GM21576 (cell line): ENCODE measurements at regions not wholly inside any gene's neighbourhood (a gene's known extent, or its start where the extent isn't known, plus 50 kb on each side); places are given as distances from the start of the nearest gene placed in this dataset.

Source experiments
- ATAC-seq: cut with Tn5 transposase; IDR thresholded peaks from one replicate; pipeline ENCODE4 v1.9.1; 2021; ENCODE audit warnings: mild to moderate bottlenecking, moderate library complexity; ENCODE audit not compliant: unreplicated experiment

DNA sequence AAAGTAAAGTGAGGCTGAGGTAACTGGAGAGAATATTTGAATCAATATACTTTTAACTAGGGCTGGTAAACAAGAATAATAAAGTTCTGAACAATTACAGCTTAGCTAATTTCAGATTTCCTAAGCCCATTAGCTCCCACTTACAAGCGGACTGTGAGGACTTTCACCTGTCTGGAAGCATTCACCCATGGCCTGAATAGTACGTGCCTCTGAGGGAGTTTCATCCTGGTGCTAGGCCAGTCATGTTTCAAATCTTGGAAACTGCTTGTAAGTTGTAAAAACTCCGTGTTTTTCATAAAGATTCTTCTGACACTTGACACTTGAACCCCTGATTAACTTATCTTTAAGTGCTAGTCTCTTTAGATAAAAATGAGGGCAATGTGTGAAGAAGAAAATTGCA is 975.2 kb upstream of the GHITM start:
- ATAC-seq, result no peak

DNA sequence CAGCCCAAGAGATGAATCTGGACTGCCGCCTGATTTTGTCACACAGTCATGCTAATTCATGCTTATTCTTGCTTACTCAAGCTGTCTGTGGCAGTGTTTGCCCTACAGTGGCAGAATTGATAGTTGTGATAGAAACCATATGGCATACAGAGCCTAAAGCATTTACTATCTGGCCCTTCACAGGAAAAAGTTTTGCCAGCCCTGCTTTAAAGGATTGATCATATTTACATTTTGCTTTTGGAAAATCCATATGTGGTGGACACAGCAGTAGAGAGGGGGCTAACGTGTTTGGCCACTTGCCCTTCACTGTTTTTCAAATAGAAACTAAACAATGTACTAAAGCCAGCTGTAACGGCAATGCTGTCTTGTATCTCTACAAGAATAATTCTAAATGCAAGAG is 974.0 kb upstream of the GHITM start:
- ATAC-seq, result no peak

DNA sequence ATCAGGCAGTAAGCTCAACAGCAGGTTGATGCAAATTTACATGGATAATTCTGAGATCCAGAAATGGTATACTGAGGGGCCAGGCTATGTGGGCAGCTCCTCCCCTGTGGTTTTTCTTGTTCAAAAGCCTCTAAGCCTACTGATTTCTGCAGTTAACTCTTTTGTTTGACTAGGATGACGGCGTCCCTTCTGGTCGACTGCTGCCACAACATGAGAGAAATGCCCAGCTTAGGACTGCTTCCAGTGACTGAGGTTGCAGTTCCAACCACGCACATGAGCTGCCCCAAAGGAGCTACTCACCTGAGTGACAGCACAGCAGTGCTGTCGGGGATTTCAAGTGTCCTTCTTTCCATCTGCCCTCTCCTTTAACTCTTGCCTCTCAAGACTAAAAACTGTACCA is 973.0 kb upstream of the GHITM start:
- ATAC-seq, result no peak

DNA sequence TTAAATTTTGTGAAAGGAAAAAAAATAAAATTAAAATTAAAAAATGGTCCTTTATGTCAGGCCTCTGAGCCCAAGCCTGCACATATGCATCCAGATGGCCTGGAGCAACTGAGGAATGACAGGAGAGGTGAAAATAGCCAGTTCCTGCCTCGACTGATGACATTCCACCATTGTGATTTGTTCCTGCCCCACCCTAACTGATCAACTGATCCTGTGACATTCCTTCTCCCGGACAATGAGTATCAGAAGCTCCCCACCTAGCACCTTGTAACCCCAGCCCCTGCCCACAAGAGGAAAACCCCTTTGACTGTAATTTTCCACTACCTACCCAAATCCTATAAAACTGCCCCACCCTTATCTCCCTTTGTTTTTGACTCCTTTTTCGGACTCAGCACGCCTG is 972.2 kb upstream of the GHITM start:
- no peak for ATAC-seq

DNA sequence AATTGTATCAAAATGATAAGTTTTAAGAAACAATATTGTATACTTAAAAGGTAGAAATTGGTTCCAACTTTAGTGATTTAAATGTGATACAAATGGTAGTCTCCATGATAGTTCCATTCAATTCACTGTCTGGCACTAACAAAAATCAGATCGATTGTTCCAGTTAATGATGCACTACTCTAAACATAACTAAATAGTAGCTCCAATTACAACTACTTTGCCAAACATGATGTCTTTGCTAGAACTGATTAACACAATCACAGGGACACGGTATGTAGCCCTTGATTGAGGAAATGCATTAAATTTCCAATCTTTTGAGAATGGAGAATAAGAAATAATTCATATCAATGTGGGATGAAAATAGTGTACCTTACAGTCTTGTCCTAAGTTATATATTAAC is 962.4 kb upstream of the GHITM start:
- no peak for ATAC-seq

DNA sequence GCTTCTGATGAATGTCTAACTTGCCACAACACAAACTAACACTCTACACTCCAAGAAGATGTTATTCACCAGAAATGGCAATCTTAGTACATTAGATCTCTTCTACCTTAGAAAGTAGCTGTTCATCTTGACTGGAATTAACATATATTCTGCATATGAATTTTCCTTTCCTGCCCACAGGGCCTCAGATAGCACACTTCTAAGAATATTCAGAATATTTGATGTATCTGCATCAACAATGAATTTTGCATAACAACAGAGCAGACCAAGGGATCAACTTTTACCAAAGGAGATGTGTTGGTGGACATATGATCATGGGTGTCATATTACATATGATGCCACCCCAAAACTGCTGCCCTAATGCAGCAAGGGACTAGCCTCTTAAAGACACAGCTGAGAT is 960.8 kb upstream of the GHITM start:
- ATAC-seq, result no peak

DNA sequence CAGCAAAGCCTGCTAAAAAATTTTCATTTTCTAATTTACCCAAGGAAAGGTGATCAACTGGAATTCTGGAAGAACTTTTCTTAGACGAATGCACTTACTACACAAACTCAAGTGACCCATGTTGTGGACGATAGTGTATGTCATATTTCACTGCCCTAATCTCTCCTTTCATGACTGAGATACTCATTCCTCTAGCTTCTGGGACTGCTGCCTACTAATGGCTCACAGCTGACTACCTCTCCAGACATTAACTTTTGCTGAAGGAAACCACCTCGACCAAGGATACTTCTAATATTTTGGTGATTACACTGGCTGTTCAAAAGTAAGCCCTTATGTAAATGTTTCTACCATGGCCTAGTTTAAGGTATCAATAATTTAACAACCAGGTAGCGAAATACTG is 959.9 kb upstream of the GHITM start:
- no peak for ATAC-seq

DNA sequence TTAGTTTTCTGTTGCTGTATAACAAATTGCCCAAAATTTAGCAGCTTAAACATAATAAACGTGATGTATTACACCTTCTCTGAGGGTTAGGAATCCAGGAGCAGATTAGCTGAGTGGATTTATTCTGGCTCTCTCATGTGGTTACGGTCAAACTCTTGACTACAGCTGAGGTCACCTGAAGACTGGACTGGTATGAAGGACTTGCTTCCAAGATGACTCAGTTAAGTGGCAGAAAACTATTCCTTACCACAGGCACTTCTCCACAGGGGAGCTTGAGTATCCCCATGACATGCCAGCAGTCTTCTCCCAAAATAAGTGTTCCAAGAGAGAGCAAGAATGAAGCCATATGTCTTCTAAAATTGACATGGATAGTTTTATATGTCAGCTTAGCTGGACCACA is 957.2 kb upstream of the GHITM start:
- ATAC-seq, result no peak

DNA sequence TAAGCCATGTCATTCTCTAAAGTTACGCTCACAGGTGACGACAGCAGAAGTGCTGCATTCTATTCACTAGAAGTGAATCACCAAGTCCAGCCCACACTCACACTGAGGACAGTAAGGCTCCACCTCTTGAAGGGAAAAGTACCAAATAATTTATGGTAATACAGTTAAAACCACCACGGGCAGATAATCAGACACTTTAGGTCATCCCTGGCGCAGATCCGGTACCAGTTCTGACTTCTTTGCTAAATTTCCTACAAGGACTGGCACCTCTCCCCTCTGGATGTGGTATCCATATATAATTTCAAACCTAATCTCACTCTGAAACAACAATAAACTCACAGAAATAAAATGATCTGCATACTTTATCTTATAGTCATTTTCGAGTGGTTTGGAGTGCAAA is 954.7 kb upstream of the GHITM start:
- no peak for ATAC-seq

DNA sequence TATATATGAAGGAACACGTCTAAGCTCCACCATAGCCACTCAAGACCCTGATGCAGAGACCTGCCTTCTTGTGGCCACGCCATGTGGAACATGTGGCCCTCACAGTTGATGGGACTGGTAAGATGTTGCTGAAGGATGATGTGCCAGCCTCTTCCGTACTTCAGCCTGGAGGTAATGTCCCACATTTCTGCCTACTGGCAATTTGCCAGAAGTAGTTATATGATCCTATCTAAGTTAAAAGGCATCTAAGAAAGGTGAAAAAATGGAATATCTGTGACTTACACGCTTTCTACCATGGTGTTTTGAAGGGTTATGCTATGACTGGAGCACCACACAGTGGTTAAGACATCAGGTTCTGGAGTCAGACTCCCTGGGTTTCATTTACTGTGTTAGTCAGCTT is 948.7 kb upstream of the GHITM start:
- no peak for ATAC-seq

DNA sequence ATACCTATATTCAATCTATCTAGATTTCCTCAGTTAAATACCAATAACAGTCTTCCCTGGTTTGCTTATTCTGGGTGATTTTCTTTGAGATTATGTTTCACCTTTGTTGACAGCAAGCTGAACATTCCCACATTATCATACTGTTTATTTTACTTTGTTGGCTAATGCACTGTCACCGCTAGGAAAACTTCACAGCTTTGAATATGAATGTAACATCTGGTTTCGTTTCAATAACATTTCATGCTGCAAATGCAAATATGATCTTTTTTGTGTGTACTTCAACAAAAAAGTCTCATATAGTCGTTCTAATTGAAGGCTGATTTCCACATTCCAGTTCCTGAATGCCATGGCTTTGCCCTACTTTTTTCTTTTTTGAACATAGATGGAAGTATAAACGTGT is 946.3 kb upstream of the GHITM start:
- ATAC-seq, result no peak

DNA sequence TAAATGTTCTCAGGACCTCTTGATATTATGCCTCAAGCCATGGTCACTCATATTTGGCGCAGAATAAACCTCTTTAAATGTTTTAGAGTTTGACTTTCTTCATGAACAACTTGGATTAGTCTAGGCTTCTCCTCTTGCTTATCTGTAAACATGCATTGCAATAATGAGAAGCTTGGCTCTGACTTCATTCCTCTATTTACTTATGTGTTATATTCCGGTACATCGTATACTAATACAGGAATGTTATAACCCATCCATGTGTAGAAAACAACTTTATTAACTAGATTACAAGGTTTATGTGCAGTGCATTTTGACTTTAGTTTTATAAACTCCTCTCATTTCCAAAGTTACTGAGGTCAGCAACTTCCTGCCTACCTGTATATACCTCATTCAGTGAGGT is 944.3 kb upstream of the GHITM start:
- no peak for ATAC-seq

DNA sequence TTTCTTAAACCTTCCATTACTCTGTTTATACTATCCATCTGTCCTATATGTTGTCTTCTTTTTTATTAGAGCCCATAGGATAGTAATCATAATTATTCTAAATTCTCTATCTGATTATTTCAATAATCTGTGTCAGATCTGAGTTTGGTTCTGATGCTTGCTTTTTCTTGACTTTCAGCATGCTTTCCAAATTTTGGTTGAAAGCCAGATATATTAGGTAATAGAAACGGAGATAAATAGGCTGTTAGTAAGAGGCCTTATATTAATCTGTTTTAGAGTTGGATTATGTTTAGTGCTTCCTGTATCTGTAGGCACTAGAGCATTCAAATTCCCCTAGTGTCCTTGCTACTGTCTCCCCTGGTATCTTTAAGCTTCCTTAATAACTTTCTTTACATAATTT is 939.9 kb upstream of the GHITM start:
- ATAC-seq, result no peak

DNA sequence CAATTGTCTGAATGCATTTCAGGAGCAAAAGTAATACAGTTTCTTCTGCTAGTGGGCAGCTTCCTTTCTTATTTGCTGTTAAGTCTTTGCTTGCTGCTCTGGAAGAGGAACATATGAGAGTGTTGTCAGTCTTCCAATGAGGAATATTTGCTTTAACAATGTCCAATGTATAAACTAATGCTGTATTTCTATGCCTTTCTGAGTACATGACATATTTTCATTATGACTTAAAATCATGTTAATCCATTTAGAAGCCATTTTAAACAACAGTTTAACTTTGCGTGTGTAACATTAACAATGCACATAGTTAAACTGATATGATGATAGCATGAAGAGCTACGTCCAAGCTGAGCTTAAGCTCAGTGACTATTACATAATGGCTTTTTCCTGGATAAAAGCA is 933.4 kb upstream of the GHITM start:
- no peak for ATAC-seq

DNA sequence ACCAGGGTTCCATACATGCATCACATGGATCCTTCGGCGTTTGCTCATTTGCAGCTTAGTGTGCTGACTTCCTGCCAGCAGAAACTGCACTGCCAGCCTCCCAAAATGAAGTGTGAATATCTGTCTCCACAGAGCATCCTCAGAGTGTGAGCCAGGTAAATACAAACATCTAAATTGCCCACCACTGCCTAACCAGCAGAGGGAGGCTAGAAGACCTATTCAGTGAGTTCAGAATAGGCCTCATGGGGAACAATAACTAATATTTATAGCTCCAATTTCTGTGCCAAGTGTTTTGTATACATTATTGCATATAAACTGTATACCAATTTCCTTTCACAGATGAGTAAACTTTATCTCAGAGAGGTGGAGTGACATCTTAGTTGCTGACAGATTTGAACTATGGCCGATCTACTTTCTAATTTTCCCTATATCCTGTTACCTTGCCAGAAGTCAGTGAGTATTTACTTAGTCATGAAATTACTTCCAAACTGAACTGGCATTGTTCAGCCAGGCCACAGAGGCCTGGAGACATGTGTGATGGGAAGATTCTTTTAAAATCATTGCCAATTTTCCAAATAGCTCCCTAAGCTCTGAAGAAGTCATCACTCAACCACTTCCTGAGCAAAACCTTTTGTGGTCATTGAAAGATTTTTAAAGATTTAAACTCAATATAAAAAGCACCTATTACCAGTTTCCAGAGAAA is 926.5 kb upstream of the GHITM start:
- no peak for ATAC-seq

DNA sequence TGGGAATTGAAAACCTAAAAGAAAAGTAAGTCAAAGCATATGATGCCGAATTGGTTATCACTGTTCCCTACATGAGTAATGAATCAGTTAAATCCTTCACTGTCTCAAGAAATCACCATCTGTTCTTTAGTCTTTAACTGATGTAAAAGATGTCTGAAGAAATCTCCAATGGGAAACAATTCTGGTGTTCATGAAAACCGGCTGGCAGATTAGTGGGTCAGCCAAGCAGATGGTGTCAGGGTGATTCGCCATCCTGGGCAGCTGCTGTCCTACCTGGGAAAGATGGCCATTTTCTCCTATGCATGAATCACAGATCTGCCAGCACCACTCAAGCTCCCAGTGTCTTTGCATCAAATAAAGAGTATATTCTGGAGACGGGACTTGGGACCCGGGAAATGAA is 925.2 kb upstream of the GHITM start:
- ATAC-seq, result no peak

DNA sequence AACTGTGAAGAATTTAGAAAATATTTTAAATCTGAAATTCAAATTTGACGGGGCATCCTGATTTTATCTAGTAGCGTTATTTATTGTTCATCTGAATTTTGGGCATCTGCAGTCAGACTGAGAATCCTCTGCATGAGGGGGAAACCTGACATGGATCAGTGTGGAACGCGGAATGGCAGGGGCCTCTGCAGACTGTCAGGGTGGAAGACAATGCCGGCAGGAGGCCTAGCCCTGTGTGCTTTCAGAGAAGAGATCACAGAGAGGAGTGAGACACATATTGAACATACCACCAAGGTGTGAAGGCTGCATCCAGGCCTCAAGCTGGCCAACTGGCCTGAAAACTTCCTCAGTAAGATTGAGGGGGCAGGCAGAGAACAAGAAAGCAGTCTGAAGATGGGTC is 921.1 kb upstream of the GHITM start:
- ATAC-seq, result no peak

DNA sequence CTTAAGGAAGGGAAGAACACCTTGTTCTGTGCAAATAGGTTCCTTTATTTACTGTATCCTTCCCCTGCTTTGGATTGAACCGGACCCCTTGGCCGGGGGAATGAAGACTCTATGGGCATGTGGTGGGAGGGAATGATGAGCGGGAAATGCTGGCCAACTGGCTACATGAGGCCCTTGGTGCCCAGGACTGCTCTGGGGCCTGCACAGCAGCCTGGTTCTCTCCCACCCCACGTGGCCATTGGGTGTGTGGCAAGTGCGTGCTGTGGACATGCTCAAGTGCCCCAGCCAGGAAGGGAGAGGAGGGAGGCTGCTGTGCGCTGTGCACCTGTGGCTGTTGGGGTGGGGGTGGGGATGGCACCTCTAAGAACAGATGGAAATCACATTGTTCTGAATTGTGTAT is 917.0 kb upstream of the GHITM start:
- ATAC-seq, result no peak

DNA sequence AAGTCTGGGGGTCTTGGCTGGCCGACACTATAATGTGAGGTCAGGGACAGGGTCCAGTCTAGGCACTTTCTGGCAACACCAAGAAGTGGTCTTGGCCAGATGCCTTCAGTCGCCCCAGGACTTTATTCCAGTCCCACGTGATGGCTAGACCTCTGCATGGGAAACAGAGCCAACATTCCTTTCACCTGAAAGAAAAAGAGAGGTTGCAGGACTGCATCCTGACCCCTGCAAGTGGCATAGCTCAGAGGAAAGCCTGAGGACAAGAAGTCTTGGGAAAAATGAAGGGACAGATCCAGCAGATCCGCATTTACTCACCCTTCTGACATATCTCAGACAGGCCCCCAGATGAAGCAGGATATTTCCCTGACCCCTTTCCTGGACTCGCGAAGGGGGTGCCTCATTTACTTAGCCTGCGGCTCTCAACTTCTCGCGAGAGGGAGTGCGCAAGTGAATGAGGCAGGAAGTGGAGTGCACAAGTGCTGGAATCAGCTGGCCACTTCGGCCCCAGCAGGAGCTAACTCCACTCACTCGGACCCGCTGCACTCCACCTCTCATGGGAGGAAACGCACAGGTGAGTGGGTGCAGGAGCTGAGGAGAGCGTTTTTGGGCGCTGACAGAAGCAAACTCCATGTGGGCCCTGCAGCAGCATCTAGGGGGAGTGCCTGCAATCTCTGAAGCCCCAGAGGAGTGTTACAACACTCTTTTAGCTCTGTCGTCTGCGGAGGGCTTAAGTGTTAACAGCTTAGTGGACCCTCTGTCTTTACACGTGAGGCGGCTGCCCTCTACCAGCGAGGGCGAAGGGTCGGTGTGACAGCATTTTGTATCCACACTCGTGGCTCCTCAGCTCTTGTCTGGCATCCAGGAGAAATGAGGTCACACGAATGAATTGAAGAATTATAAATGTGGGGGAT is 916.2 kb upstream of the GHITM start:
- ATAC-seq, result no peak

DNA sequence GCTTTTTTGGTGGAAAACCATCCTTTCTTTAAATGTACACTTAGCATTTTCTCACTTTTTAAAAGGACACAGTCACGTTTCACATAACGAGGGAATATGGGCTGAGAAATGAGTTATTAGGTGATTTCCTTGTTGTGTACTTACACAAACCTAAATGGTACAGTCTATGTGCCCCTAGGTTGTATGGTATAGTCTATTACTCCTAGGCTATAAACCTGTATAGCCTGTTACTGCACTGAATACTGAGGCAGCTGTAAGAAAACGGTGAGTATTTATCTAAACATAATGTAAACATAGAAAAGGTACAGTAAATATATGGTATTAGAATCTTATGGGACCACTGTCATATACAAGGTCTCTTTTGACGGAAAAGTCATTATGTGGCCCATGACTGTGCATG is 913.5 kb upstream of the GHITM start:
- ATAC-seq, result no peak

DNA sequence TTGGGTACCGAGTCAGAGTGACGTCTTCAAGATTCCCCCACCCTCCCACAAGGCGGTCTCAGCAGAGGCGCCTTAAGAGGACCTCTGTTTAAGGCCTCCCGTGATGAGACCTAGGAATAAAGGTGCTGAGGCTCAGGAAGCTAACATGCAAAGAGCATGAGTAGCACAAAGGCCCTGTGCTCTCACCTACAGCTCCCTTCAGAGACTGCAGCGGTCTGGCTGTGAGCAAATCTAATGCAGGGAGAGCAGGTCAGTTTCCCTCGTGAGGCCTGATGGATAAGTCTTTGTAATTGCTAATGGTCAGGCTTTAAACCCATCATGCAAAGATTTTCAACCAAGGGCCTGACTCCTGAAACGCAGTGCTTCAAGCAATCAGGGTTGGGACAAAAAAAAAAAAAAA is 909.3 kb upstream of the GHITM start:
- no peak for ATAC-seq

DNA sequence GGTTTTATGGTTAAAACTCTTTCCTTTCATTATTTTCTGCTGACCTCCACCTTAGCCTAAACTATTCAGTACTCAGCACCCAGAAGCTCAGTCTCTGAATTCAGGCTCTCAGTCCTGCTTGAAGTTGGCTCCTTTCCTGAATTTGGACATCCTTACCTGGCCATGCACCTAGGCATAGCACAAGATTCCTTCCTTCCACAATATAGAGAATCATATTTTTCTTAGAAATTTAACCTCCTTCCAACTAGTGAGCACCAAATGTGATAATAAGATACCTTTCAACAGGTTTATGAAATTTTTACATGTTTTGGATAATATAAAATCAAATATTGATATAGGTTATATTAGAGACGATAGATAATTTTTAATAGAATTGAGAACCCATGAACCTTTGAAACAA is 905.6 kb upstream of the GHITM start:
- no peak for ATAC-seq
